Inflammatory macrophage (primary cell): ENCODE measurements at regions not wholly inside any gene's neighbourhood (a gene's known extent, or its start where the extent isn't known, plus 50 kb on each side); places are given as distances from the start of the nearest gene placed in this dataset.

Experiments
- DNase-seq, 2 donors: peaks; one replicate each; pipeline ENCODE4 v3.0.0-alpha.2; 2020 to 2022

DNA sequence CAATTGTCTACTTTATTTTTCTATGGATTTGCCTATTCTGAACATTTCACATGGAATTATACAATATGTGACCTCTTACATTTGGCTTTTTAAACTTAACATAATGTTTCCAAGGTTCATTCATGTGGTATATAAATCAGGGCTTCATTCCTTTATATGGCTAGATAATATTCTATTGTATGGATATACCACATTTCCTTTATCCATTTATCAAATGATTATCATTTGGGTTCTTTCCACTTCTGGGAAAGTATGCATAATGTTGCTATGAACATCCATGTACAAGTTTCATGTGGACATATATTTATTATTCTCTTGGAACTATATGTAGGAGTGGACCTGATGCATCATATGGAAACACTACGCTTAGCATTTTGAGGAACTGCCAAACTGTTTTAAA lies 99.7 kb upstream of the NCKAP5 start:
- no peak for DNase-seq

DNA sequence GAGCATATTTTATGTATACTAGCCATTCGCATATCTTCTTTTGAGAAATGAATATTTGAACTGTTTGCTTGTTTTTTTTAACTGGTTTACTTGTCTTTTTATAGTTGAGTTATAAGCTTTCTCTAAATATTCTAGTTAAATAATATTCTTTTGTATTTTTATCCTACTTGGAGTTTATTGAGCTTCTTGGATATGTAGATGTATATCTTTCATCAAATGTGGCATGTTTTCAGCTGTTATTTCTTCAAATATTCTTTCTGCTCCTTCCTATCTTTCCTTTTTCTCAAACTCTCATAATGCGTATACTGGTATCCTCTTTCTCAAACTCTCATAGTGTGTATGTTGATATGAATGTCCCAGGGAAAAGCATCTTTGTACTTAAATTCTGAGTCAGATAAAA lies 100.3 kb upstream of the NCKAP5 start:
- no peak for DNase-seq

DNA sequence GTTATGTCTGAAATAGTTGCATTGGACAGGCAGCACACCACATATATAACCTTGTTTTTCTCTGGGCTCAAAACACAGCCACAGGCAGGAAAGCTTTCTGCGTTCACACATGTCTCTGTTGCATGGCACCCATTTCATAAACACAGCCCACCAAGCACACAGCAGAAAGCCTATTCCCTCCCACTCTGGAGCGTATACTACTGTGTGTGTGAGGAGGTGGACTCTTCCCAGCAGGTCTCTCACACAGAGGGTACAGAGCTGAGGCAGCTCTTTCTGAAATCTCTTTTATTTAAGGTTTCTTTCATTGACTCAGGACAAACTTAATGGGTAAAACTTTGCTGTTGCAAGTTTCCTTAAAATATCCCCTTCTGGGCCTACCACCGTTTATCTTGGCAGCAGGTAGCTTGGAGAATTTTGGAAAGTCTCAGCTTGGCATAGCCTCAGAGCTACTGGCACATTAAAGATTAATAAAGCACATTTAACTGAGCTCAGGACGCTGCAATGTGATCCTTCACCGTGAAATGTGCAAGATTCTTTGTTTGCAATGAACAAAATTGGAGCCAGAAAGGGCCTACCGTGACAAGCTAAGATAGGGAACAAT lies 105.1 kb upstream of the NCKAP5 start:
- no peak for DNase-seq

DNA sequence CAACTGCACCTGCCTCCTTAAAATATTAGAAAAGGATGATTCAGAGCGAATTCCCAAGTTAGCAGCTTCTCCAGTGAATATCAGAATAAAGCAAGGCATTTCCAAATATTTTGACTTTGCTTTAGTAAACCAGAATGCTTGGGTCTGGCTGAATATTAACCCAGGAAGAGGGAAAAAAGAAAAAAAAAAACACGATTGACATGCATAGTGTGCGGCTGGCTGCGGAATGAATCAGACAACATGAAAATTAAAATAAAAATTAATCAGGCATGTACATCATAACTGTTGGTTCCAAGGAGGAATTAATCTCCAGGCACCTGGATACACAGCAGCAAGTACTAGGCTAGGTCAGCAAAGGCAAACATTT lies 105.8 kb upstream of the NCKAP5 start:
- DNase-seq, result no peak

DNA sequence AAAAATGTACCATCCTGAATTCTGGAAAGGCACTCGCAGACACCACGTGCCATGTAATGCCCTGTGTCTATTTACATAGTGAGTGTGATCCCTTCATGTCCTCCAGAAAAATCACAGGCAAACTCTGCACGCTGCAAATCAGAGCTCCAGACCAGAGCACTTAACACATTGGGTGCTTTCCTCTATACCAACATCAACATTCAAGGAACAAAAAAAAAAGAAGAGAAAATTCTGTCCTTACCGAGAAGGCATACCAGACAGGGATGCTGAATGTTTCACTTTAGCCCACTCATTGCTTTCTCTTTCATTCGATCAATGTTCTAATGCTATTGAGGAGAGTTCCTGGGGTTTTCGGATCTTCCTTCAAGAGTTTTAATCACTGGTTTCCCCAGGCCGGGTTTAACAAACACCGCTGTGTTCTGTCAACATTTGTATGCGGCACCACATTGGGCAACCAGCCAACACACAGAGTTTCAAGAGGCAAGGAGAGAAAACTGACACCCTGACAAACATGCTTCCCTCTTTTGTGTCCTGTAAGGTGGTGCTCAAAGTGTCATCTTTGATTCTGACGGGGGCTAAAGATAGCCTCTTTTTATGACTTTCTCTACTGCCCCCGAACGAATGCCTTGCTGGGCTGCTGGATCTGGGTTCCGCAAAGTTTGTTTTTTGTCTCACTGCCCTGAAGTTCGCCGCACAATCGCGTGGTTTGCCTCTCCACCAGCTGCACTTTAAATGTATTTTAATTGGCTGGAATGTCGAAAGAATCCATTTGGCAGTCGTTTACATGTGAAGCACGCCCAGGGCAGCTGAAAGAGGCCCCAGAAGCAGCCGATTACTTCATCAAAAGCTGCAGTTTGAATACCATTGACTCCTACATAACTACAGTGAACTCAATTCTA lies 106.4 kb upstream of the NCKAP5 start:
- no peak for DNase-seq

DNA sequence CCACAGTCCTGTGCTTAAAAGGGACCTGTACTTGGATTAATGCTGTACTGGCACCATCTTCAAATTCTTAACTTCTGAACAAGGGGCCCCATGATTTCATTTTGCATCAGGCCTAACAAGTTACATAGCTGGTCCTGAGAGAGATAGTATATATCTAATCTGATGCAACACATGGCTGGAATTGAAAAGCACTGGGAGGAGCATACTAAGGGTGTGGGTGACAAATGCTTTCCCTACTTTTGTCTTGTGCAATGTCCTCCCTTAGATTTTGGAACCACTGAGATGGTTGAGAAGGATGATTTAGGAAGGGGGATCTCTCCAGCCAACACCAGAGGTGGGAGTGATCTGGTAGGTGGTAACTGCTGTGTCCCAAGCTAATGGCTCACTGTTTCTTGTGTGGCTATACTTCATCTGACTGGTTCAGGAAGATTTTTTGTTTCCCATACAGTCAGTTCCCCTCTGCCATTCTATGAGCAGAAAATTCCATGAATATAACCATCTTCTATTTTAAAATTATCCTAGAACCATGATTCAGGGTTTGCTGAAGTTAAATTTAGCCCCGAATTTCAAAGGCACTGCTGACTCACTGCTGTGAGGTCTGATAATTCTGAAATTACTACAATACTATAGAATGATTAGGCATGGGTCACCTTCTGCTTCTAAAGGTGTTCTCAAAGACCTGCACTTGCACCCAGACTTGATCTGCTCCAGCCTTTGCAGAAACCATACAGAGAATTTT lies 108.3 kb upstream of the NCKAP5 start:
- DNase-seq, result no peak

DNA sequence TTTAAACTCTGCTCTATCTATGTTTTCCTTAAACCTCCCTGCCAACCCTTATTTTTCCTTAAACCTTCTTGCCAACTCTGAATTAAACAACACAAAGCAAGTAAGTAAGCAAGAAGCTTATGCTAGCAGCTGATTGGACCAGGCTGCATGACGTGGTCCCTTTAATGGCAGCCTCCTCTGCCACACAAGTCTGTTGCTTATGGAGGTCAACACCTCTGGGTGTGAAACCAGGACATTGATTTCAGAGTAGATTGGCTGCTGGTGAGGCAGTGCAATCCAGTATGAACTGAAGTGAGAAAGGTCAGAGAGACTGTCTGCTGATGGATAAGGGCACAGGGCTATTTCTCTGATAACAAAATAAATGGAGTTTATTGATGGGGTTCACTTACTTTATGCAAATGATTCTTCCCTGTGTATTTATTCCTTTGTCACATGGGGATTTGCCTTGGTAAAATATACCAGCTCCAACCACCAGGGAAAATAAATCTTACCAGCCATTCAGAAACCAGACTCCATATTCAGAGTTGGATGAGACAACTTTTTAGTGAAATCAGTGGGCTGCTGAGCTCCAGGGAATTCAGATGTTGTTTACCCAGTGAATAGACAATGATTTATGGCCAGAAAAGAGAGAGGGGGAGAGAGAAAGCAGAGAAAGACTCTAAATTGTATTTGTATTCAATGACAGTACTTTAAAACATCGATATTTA lies 112.2 kb upstream of the NCKAP5 start:
- no peak for DNase-seq

DNA sequence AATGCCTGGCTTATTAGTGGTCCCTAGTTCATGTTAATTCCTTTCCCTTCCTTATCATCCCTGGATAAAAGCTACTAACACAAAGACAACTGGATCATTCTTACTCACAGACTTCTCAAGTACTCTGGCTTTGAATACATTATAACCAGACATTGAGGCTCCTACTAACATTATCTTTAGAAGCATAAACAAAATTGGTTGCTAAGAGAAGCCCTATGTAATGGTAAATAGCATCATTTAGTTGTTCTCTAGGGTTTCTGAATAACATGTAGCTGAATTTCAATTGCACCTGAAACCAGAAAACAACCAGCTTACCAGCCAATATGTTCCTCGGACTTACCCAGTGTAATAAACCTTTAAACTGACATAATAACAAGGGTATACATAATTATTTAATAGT lies 114.1 kb upstream of the NCKAP5 start:
- DNase-seq, result no peak

DNA sequence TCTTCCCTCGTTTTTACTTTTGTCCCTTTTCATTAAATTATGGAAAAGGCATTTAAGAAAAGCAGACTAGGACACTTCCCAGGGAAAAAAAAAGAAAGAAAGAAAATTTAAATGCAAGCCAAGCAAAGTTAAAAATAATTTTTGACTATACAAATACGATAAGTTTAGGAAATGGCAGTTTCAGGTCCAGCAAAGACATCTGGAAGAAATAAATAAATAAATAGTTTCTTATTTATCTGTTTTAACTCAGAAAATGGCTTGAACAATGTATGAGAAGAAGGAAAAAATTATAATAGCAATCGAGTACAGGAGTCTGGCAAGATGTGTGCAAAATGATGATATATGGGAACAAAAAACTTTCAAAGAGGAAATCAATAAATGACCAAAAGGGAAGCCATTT lies 114.6 kb upstream of the NCKAP5 start:
- DNase-seq, result no peak

DNA sequence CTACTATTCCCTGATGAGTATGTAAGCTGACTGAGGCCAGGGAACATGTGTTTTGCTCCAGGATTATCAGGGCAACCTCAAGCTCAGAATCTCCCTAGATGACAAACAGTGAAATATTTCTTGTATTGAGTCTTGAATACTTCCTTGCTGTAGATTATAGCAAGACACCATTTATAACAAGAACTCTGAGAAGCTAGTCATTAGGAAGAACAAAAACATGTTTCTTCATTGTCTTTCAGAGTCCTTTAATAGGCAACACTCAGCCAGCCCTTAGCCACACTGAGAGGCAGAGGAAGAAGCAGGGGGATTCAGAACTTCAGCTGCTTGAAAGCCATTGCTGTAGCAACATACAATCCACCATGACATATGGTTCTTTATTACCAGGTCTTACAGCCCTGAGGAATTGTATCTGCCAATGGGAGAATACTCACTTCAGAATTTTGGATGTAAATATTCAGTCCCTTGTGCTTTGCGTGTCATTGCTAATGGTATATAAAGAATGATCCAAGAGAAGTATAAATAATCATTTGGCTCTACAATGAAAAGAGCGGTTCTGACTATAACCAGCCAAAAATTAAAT lies 117.5 kb upstream of the NCKAP5 start:
- DNase-seq, result no peak

DNA sequence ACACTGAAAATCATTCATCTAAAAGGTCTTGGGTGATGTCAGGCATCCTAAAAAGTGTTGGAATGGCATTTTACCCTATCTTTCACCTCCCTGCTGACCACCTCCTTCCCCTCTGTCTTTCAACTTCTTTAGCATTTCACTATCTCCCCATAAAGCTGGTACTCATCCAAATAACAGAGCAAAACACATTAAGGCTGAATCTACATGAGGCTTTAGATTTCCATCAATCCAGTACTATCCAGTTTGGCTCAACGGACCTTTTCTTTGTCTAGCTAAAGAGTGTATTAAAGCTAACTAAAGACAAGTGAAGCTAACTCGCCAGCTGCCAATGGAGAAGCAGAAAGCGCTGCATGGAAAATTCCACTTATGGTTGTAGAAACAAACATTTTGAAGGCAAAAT lies 122.5 kb upstream of the NCKAP5 start:
- no peak for DNase-seq

DNA sequence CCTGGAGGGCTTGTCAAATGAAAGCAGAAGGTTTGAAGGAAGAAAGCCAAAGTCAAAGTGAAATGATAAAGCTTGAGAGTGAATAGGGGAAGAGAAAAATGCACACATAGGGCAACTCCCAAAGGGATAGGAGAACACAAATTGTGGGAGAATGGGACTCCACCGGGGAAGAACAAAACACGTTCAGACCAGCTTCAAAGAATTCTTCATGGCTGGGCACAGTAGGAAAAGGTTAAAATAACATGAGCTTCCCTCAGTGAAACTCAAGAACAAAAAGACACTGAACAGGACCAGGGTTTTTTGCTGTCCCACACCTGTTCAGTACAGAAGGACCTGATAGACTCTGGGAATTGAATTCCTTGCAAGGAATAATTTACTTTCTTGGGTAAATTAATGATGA lies 123.1 kb upstream of the NCKAP5 start:
- DNase-seq, result no peak

DNA sequence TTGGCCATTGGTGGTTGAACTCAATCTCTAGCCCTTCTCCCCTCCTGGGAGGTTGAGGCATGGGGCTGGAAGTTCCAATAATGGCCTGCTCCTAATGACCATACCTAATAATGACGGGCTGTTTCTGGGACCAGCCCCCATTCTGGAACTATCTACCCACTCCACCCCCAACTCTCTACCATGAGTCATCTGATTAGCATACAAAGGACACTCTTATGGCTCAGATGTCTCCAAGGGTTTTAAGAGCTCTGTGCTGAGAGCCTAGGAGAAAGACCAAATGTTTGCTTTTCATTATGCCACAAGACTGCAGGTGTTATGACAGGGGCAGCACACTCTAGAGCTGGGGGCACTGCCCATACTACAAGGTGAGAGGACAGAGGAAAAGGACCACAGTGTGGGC lies 137.0 kb upstream of the NCKAP5 start:
- no peak for DNase-seq

DNA sequence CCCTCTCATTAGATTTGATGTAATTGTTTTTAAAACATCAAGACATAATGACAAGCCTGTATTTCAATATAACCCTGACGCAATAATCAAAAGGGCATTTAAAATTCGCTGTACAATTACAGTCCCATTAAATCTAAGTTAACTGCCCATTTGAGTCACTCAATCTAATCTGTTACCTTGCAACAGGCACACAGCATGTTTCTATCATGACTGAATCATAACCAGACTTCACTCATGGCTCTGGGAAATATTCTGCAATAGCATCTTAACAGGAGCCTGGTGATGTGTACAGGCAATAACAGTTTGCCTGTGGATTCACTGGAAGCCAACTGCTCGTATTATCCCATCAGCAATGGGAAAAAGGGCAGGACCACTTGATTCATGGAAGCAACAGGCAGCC lies 142.3 kb upstream of the NCKAP5 start:
- DNase-seq, result no peak

DNA sequence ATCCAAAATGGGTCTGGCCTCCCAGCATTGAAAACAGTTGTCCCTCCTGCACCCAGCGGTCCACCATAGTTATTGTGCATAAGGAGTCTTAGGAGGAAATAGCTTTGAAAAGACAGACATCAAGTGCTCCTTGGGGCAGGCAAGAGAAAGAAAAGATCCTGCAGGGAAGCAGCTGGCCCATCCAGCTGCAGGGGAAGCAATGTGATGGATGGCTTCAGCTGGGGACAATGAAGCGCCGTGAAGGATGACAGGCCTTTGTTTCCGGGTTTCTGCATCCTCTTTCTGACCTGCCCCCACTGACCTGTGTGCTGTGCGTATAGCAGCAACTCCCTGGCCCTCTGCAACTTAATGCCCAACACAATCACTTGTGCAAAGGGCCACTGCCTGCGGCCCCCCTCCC lies 142.9 kb upstream of the NCKAP5 start:
- no peak for DNase-seq

DNA sequence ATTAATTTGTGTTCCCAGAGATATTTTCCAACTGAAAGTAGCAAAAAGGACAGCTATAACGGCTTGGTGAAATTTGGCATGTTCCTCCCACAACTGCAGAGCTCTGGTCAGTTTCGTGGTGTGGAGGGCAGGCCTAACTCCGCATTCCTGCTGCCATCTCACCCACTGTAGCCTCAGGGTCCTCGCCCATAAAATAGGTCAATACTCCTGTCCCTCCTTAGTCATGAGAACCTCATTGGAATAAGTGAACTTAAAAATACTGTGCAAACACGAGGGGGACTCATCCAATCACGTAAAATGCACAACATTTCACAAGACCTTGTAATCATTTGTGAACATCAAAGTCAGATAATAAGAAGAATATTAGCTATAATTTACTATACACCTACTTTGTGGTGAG lies 143.5 kb upstream of the NCKAP5 start:
- DNase-seq, result no peak

DNA sequence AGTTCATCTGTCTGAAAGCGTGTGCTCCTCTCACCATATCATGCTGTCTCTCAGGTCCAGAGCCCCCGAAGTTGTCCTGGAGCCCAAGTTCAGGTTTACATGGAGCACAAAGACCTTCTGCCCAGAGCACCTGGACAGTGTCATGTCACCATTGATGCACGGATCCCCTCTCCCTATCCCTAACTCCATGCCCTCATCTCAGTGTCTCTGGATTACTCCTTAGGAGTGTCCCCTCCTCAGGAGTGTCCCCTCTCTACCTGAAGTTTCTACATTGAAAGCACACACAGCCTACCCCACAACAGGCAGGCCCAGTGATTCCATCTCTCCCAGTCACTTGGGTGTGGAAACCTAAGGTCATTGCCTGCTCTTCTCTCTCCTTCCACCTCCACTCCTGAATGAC lies 144.1 kb upstream of the NCKAP5 start:
- DNase-seq, result no peak

DNA sequence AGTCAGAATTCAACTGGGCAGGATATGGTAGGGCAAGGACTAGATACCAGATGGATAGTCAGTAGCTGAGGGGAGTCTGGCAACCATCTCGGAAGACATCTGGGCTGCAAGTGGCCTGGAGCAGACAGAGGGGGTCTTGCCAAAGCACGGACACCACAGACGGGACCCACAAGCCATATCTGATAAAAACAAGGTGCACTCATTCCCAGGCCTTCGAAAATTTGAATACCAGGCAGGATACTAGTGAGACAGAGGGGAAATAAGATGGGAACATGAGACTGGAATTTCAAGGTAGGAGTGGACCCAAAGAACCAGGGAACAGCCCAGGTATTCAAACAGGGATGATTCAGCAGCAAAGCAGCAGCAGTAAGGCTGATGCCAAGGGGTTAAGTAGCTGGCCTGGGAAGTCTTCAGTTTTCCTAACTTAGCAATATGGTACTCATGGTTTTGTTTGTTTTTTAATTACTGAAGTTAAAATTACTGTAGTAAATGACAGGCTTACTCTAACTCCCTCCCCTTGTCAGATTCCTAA lies 144.9 kb upstream of the NCKAP5 start:
- DNase-seq, result no peak

DNA sequence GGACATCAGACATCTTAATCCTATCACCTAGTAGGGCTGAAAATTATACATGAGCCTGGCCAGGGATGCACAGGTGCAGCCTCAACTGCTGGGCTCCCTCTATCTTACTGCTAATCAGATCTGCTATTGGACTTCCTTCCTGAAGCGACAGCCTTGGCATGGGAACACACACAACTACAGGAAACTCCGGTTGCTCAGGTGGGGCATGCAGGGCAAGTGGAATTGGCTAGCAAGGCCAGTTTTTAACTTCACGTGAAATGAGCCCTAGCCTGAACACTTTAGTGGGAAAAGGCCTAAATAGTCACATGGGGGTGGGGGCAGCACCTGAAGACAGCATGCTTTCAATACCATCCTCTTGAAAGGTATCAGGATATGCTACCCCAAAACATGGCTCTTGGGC lies 147.9 kb upstream of the NCKAP5 start:
- no peak for DNase-seq

DNA sequence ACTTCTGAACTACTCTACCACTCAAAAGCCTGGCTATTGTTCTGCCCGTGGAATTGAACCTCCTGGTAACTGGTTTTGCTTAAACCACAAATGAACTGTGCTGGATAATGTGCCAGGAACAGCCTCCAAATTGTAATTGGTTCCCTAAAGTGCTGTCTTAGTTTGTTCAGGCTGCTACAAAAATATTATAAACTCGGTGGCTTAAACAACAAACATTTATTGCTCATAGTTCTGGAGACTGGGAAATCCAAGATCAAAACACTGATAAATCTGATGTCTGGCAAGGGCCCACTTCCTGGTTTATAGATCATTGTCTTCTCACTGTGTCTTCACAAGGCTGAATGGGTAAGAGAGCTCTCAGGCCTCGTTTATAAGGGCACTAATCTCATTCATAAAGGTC lies 149.2 kb upstream of the NCKAP5 start:
- DNase-seq, result no peak

DNA sequence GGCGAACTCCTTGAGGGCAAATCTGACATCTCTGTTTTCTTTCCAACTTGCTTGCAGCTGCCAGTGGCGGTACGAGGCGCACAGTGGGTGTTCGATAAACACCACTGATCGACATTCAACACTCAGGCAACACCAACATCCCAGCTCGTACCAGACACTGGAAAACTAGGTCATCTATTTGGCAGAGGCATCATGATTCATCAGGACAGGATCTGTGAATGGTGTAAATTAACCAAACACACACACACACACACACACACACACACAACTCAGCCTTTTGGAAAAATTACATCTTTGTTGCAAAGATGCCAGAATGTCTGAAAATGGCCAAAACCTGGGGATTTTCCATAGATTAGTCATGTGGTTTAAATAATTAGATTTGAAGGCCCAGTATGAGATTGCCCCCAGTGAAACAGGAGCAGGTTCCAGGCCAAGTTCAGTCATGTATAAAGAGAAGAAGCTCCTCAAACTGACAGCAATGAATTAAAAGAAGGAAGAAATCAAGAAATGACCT lies 150.5 kb upstream of the NCKAP5 start:
- DNase-seq, result no peak

DNA sequence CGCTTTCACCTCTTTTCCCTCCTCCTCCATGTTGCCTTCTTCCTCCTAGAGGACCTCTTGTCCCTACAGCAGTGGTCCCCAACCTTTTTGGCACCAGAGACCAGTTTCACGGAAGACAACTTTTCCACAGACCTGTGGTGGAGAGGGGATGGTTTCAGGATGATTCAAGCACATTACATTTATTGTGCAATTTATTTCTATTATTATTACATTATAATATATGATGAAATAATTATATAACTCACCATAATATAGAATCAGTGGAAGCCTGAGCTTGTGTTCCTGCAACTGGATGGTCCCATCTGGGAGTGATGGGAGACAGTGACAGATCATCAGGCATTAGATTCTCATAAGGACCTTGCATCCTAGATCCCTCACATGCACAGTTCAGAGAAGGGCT lies 152.2 kb upstream of the NCKAP5 start:
- DNase-seq, result no peak
